ENCODE measurements at regions not wholly inside any gene's neighbourhood (a gene's known extent, or its start where the extent isn't known, plus 50 kb on each side); places are given as distances from the start of the nearest gene placed in this dataset.

DNA sequence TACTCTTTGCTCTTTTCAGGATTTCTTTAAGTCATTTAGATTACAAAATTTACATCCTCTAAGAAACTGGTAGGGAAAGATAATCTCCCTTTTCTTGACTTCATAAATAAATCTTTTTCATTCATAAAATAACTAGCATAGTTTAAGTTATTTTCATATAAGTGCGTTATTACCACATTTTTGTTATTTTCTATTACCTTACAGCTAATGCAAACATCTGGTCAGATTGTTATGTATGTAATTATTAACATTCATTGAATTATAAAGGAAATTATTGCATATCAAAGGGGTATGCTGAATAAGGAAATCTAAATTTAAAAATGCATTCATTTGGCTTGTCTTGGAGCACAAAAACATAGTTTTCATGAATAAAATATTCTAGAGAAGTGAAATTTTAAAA is 55.3 kb upstream of the SLITRK1 start:
- TF ChIP-seq, protein P1, sequence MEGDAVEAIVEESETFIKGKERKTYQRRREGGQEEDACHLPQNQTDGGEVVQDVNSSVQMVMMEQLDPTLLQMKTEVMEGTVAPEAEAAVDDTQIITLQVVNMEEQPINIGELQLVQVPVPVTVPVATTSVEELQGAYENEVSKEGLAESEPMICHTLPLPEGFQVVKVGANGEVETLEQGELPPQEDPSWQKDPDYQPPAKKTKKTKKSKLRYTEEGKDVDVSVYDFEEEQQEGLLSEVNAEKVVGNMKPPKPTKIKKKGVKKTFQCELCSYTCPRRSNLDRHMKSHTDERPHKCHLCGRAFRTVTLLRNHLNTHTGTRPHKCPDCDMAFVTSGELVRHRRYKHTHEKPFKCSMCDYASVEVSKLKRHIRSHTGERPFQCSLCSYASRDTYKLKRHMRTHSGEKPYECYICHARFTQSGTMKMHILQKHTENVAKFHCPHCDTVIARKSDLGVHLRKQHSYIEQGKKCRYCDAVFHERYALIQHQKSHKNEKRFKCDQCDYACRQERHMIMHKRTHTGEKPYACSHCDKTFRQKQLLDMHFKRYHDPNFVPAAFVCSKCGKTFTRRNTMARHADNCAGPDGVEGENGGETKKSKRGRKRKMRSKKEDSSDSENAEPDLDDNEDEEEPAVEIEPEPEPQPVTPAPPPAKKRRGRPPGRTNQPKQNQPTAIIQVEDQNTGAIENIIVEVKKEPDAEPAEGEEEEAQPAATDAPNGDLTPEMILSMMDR (IDR thresholded peaks at IDR 0.05; ENCODE audit: low read length), result no peak
- TF ChIP-seq EZH2 (IDR thresholded peaks at IDR 0.05; ENCODE audit: borderline replicate concordance, low read length), result no peak
- H3K36me3 ChIP-seq (ENCODE audit: insufficient read depth, low read length), result no peaks in the 10 kb centered on the region
- no peaks in the 10 kb centered on the region for H3F3A ChIP-seq (ENCODE audit: insufficient read depth, low read length)
- H3K9me3 ChIP-seq (ENCODE audit: low read length), result no peaks in the 10 kb centered on the region
- H3K4me3 ChIP-seq (ENCODE audit: low read depth, low read length, poor library complexity, severe bottlenecking), result no peak overlapping the region
- H3K9me2 ChIP-seq (ENCODE audit: low read depth, low read length), result no peaks in the 10 kb centered on the region
- H4K20me1 ChIP-seq (ENCODE audit: insufficient read depth, low read length), result no peaks in the 10 kb centered on the region
- H3K9ac ChIP-seq (ENCODE audit: low read length), result no peak overlapping the region
- no peaks in the 10 kb centered on the region for H3K79me2 ChIP-seq (ENCODE audit: insufficient read depth, low read length)
- H3K27me3 ChIP-seq (ENCODE audit: insufficient read depth, low read length), result no peaks in the 10 kb centered on the region
- no peak overlapping the region for H3K27ac ChIP-seq (ENCODE audit: low read depth, low read length, poor library complexity, severe bottlenecking)
- H2AFZ ChIP-seq (ENCODE audit: low read length), result no peak overlapping the region
- H3K4me1 ChIP-seq (ENCODE audit: insufficient read depth, low read length, severe bottlenecking), result no peaks in the 10 kb centered on the region
- H3K4me2 ChIP-seq (ENCODE audit: low read length), result no peak overlapping the region

DNA sequence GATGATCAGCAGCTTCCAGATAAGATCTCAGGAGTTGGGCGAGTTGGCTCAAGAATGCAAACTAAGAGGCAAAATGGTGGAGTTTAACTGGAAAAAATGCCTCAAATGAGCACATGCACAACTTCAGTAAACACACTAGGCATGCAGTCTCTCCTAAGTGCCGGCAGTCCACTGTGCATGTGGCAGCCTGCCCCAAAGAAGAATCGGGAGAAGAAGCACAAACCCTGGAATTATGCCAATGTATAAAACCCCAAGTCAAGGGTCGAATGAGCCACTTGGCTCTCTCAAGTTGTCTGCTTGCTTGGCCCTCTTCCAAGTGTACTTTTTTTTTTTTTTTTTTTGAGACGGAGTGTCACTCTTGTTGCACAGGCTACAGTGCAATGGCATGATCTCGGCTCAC is 53.3 kb upstream of the SLITRK1 start:
- H3F3A ChIP-seq (ENCODE audit: insufficient read depth, low read length), result no peaks in the 10 kb centered on the region
- H3K27ac ChIP-seq (ENCODE audit: low read depth, low read length, poor library complexity, severe bottlenecking), result no peak overlapping the region
- no peaks in the 10 kb centered on the region for H3K79me2 ChIP-seq (ENCODE audit: insufficient read depth, low read length)
- no peaks in the 10 kb centered on the region for H3K9me2 ChIP-seq (ENCODE audit: low read depth, low read length)
- no peak overlapping the region for H3K4me3 ChIP-seq (ENCODE audit: low read depth, low read length, poor library complexity, severe bottlenecking)
- H3K4me2 ChIP-seq (ENCODE audit: low read length), result no peak overlapping the region
- H3K9ac ChIP-seq (ENCODE audit: low read length), result no peak overlapping the region
- H3K27me3 ChIP-seq (ENCODE audit: insufficient read depth, low read length), result no peaks in the 10 kb centered on the region
- no peaks in the 10 kb centered on the region for H4K20me1 ChIP-seq (ENCODE audit: insufficient read depth, low read length)
- H2AFZ ChIP-seq (ENCODE audit: low read length), result no peak overlapping the region
- no peaks in the 10 kb centered on the region for H3K36me3 ChIP-seq (ENCODE audit: insufficient read depth, low read length)
- no peaks in the 10 kb centered on the region for H3K9me3 ChIP-seq (ENCODE audit: low read length)
- no peaks in the 10 kb centered on the region for H3K4me1 ChIP-seq (ENCODE audit: insufficient read depth, low read length, severe bottlenecking)
- TF ChIP-seq, protein P1 (IDR thresholded peaks at IDR 0.05; ENCODE audit: low read length), result no peak
- TF ChIP-seq EZH2 (IDR thresholded peaks at IDR 0.05; ENCODE audit: borderline replicate concordance, low read length), result no peak
